ENCODE measurements at regions not wholly inside any gene's neighbourhood (a gene's known extent, or its start where the extent isn't known, plus 50 kb on each side); places are given as distances from the start of the nearest gene placed in this dataset.

GRCh38 chr6:150765067-150765764, 100.3 kb upstream of the MTHFD1L start:
- H3K27ac ChIP-seq (ENCODE audit: control insufficient read depth, insufficient read depth), result peak overlapping the region; percentile 28
- no peaks in the 10 kb centered on the region for H3K79me2 ChIP-seq (ENCODE audit: control insufficient read depth, insufficient read depth, low read length)
- ChIA-PET CTCF (interaction anchor here (0.7 to 2.6 kb wide), 6 partner anchors 23 to 347 kb away, joined by 3 to 12 read pairs (median 6); no protein-coding TSS in a partner anchor), RAD21 (ENCODE audit: unreplicated experiment) (interaction anchor here (0.6 to 1.7 kb wide), 7 partner anchors 42 to 368 kb away, joined by 3 to 13 read pairs (median 3); no protein-coding TSS in a partner anchor), SMC1A (ENCODE audit: uncharacterized antibody, unreplicated experiment) (interaction anchor here (0.6 to 1.3 kb wide), 5 partner anchors 24 to 769 kb away, joined by 3 to 5 read pairs (median 3); no protein-coding TSS in a partner anchor), POLR2A (interaction anchor here (0.8 kb wide), 1 partner anchor 8 kb away, joined by 3 read pairs; no protein-coding TSS in a partner anchor)
- peaks cover 19% of the 10 kb centered on the region for H3K4me1 ChIP-seq (ENCODE audit: control insufficient read depth, insufficient read depth, low read length)
- H3K9me3 ChIP-seq (replicated peaks; ENCODE audit: control insufficient read depth, insufficient read depth, low read length), result no peaks in the 10 kb centered on the region
- peak overlapping the region; percentile 42 for H3K4me2 ChIP-seq (ENCODE audit: control insufficient read depth, insufficient read depth)
- intact Hi-C loops (cut with micrococcal nuclease; ENCODE audit: unreplicated experiment) (no loop called here), in situ Hi-C loops (cut with MboI) (no loop called here)
- ATAC-seq (peak; percentile 95), DNase-seq (ENCODE audit: low read depth, low spot score) (peak; percentile 33), FAIRE-seq (peak; percentile 71)
- H4K20me1 ChIP-seq (ENCODE audit: control insufficient read depth, insufficient read depth), result no peaks in the 10 kb centered on the region
- WGBS (ENCODE audit: insufficient coverage, insufficient replicate concordance, low lambda C conversion rate, missing lambda C conversion rate), result 7% methylated on average over 10 of the region's 10 CpGs
- no peak for TF ChIP-seq NFXL1 (IDR thresholded peaks at IDR 0.05; ENCODE audit: borderline replicate concordance)
- TF ChIP-seq ETV6 (conservative IDR thresholded peaks at IDR 0.05 in 1 of 2, IDR thresholded peaks at IDR 0.05 in 1 of 2; ENCODE audit: borderline replicate concordance in 1 of 2, low read depth in 1 of 2), result 0 out of 4 replicates have a peak, but pooled peaks of 1 of the 2 experiments have one; percentile 27
- 0 out of 2 replicates have a peak, but pooled peaks have one; percentile 18 for TF ChIP-seq ATF7 (IDR thresholded peaks at IDR 0.05; ENCODE audit: low read depth)
- peak; percentile 84; the same call in 1 of the 2 replicates for TF ChIP-seq SPI1 (IDR thresholded peaks at IDR 0.05; ENCODE audit: borderline replicate concordance, insufficient read depth, low read depth, low read length)
- TF ChIP-seq BHLHE40 (IDR thresholded peaks at IDR 0.05; ENCODE audit: borderline replicate concordance in 1 of 2, low read depth in 2 of 2, low read length in 1 of 2), result peak; percentile 66 to 90; a peak in 3 of 4 replicates
- TF ChIP-seq NBN (IDR thresholded peaks at IDR 0.05), result peak; percentile 42; the same call in 1 of the 2 replicates
- TF ChIP-seq NR2C2 (IDR thresholded peaks at IDR 0.05; ENCODE audit: borderline replicate concordance, control insufficient read depth, insufficient read length, low read depth), result no peak
- TF ChIP-seq MEF2B (IDR thresholded peaks at IDR 0.05; ENCODE audit: partially characterized antibody, poor library complexity, severe bottlenecking), result peak; percentile 18
- no peak for TF ChIP-seq SMAD5 (IDR thresholded peaks at IDR 0.05; ENCODE audit: low read depth)
- no peaks in the 10 kb centered on the region; a peak in 1 of 4 replicates for H3K36me3 ChIP-seq (ENCODE audit: control insufficient read depth in 2 of 2, insufficient read depth in 2 of 2, low read length in 1 of 2)
- H2AFZ ChIP-seq (ENCODE audit: control insufficient read depth, low read depth, low read length), result no peak overlapping the region
- BruUV-seq (replicated peaks), result no TSS peak
- no peak overlapping the region for H3K9ac ChIP-seq (ENCODE audit: control insufficient read depth, insufficient read depth, low read length)
- H3K27me3 ChIP-seq (replicated peaks in 1 of 2; ENCODE audit: control insufficient read depth in 2 of 2, insufficient read depth in 2 of 2, low read length in 1 of 2), result no peaks in the 10 kb centered on the region
- H3K4me3 ChIP-seq, result peak overlapping the region; percentile 54; the same call in 1 of the 2 replicates

Data from GM12878 (cell line).